HepG2 (cell line): ENCODE measurements at regions not wholly inside any gene's neighbourhood (a gene's known extent, or its start where the extent isn't known, plus 50 kb on each side); places are given as distances from the start of the nearest gene placed in this dataset.

Experiments
- ATAC-seq: fragments of 200-7000 bp; cut with Tn5 transposase; 3 replicates; pipeline ENCODE4 v1.9.1; 2020; ENCODE audit warnings: mild to moderate bottlenecking, moderate library complexity
- BruUV-seq: library from RNA; stranded (reverse); fragments of 400-500 nt; replicated peaks from 2 replicates; lab custom pipeline; 2021; lab: Mats Ljungman, UMichigan
- CTCF ChIA-PET: fragments of 300-600 bp; formaldehyde crosslinking; extraction: SDS; loops from one replicate; lab custom pipeline; 2021; ENCODE audit warnings: low total read pairs, inconsistent platforms, low intra/inter-chr PET ratio; lab: Yijun Ruan, JAX
- POLR2A ChIA-PET: fragments of 350-600 bp; sonication (Branson Sonifier 250); formaldehyde crosslinking; loops from one replicate; lab custom pipeline; 2020; ENCODE audit warnings: antibody characterized with exemption, inconsistent platforms; lab: Yijun Ruan, JAX
- DNase-seq: peaks from one replicate; pipeline ENCODE4 v3.0.0-alpha.2; 2015; ENCODE audit warnings: low spot score
- FAIRE-seq: peaks from 3 replicates; lab custom pipeline; 2011; peaks lifted over from hg19 to GRCh38; lab: Jason Lieb, UNC
- H2AFZ ChIP-seq: one replicate; pipeline ENCODE4 v1.6.1; 2011; ENCODE audit warnings: low read length, inconsistent platforms
- H3K27ac ChIP-seq: fragments of 300-600 bp; 3 replicates; pipeline ENCODE4 v1.8.0; 2011; ENCODE audit warnings: mixed run types, mild to moderate bottlenecking, mixed read lengths, low read length, inconsistent platforms; ENCODE audit not compliant: insufficient read depth; ENCODE audit errors: extremely low read length
- H3K27me3 ChIP-seq, 2 experiments: fragments of 200-600 bp in 1 of 2; 2 replicates in 1 of 2; 3 replicates in 1 of 2; pipeline versions ENCODE4 v1.6.0 to v1.8.0; 2011; ENCODE audit warnings: low read length in 2 of 2, mild to moderate bottlenecking in 2 of 2, moderate library complexity in 2 of 2, inconsistent platforms in 1 of 2; ENCODE audit not compliant: insufficient read depth in 2 of 2, control insufficient read depth in 1 of 2
- H3K36me3 ChIP-seq, 2 experiments: fragments of 200-600 bp in 1 of 2; replicated peaks in 1 of 2; 2 replicates in 1 of 2; 3 replicates in 1 of 2; pipeline versions ENCODE4 v1.5.1 to v1.8.0; 2011; ENCODE audit warnings: low read length in 2 of 2, inconsistent platforms in 1 of 2; ENCODE audit not compliant: insufficient read depth in 2 of 2, control insufficient read depth in 1 of 2
- H3K4me1 ChIP-seq: 2 replicates; pipeline ENCODE4 v1.5.1; 2012; ENCODE audit warnings: low read length, inconsistent platforms; ENCODE audit not compliant: insufficient read depth
- H3K4me2 ChIP-seq: 2 replicates; pipeline ENCODE4 v1.6.0; 2011; ENCODE audit warnings: low read depth, low read length, inconsistent platforms
- H3K4me3 ChIP-seq, 3 experiments: fragments of 200-600 bp in 1 of 3; sonication (generic), shearing (Covaris generic) in 1 of 3; replicated peaks in 1 of 3; 2 replicates each; pipeline ENCODE4 v1.5.1; 2011 to 2016; ENCODE audit warnings: low read length in 3 of 3, inconsistent platforms in 2 of 3, low read depth in 2 of 3, mild to moderate bottlenecking in 2 of 3, control low read depth in 1 of 3, mixed read lengths in 1 of 3; ENCODE audit not compliant: insufficient read depth in 1 of 3
- H3K79me2 ChIP-seq: one replicate; pipeline ENCODE4 v1.6.1; 2011; ENCODE audit warnings: low read length, inconsistent platforms; ENCODE audit not compliant: insufficient read depth
- H3K9ac ChIP-seq: 2 replicates; pipeline ENCODE4 v1.6.0; 2011; ENCODE audit warnings: mild to moderate bottlenecking, low read depth, low read length, inconsistent platforms; ENCODE audit not compliant: insufficient read depth
- H3K9me3 ChIP-seq: 2 replicates; pipeline ENCODE4 v1.5.1; 2012; ENCODE audit warnings: mild to moderate bottlenecking, low read length
- H4K20me1 ChIP-seq: 2 replicates; pipeline ENCODE4 v1.6.0; 2011; ENCODE audit warnings: inconsistent platforms, mild to moderate bottlenecking, low read length, moderate library complexity; ENCODE audit not compliant: insufficient read depth
- GTF2F1 ChIP-seq: fragments of 150-350 bp; IDR thresholded peaks from 2 replicates; pipeline ENCODE4 v1.6.1; 2014; ENCODE audit warnings: low read length
- MEIS2 ChIP-seq: sonication (generic); formaldehyde crosslinking; IDR thresholded peaks from 2 replicates; pipeline ENCODE4 v1.9.0; 2021; ENCODE audit warnings: mild to moderate bottlenecking, missing genetic modification reagents
- RXRB ChIP-seq: IDR thresholded peaks from 2 replicates; pipeline ENCODE4 v1.6.1; 2016; ENCODE audit warnings: borderline replicate concordance, missing genetic modification reagents, missing compliant biosample characterization
- SOX13 ChIP-seq, 3 experiments: fragments of 450-650 bp in 1 of 3; sonication (generic) in 1 of 3; formaldehyde crosslinking in 1 of 3; IDR thresholded peaks in 2 of 3; conservative IDR thresholded peaks in 1 of 3; 2 replicates each; pipeline versions ENCODE4 v1.5.0 to v1.6.1; 2016 to 2020; ENCODE audit warnings: antibody characterized with exemption in 1 of 3, mild to moderate bottlenecking in 1 of 3, missing compliant biosample characterization in 1 of 3, missing genetic modification reagents in 1 of 3, moderate library complexity in 1 of 3
- ZNF20 ChIP-seq: sonication (generic); formaldehyde crosslinking; IDR thresholded peaks from 2 replicates; pipeline ENCODE4 v1.4.0; 2020; ENCODE audit warnings: mild to moderate bottlenecking, moderate library complexity, missing genetic modification reagents
- in situ Hi-C: cut with HindIII; loops from 2 replicates; pipeline ENCODE4 v1.10.0; 2017; ENCODE audit warnings: low pct_unique_long_range_greater_than_20kb; ENCODE audit not compliant: extremely low pct_ligation_motif_present
- intact Hi-C: fragments of 100-400 bp; cut with micrococcal nuclease; formaldehyde crosslinking; loops from one replicate; pipeline ENCODE4 v1.10.0; 2022; ENCODE audit not compliant: unreplicated experiment
- TF ChIP-seq, protein P1 (sequence below), 2 experiments: sonication (generic) in 1 of 2; formaldehyde crosslinking in 1 of 2; IDR thresholded peaks; 2 replicates each; pipeline versions ENCODE4 v1.6.1 to v1.9.0; 2014 to 2022; ENCODE audit warnings: antibody characterized with exemption in 1 of 2, borderline replicate concordance in 1 of 2, inconsistent platforms in 1 of 2, low read depth in 1 of 2, missing genetic modification reagents in 1 of 2
- TF ChIP-seq, protein P2 (sequence below), 2 experiments: fragments of 450-650 bp in 1 of 2; sonication (generic) in 1 of 2; formaldehyde crosslinking in 1 of 2; IDR thresholded peaks; 2 replicates each; pipeline versions ENCODE4 v1.6.1 to v1.8.0; 2016 to 2022; ENCODE audit warnings: antibody characterized with exemption in 1 of 2, mild to moderate bottlenecking in 1 of 2, missing genetic modification reagents in 1 of 2
- TF ChIP-seq, protein P3 (sequence below): sonication (generic); formaldehyde crosslinking; IDR thresholded peaks from 2 replicates; pipeline ENCODE4 v1.8.0; 2022; ENCODE audit warnings: missing genetic modification reagents, low read depth, mild to moderate bottlenecking, borderline replicate concordance

DNA sequence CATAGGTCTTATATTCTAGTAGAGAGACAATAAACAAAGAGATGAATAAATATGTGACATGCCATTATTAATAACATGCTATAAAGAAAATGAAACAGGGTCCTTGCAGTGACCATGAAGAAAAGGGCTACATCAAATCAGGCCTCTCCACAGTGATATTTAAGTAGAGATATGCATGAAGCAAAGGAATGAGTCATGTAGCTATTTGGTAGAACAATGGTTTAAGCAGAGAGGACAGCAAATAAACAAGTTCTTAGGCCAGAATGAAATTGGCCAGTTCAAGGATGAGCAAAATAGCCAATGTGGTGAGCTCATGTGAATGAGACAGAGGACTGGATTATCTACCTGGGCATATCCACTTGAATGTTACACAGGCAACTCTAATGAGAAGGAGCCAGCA is 172.2 kb upstream of the FERD3L start:
- no TSS peak for BruUV-seq
- Histone ChIP-seq H3K4me1 (no peaks in the 10 kb centered on the region), H3K79me2 (no peaks in the 10 kb centered on the region), H3K27ac (no peak overlapping the region), H3K36me3 (no peaks in the 10 kb centered on the region), H4K20me1 (no peaks in the 10 kb centered on the region), H3K9me3 (peaks cover 43% of the 10 kb centered on the region), H3K4me2 (no peak overlapping the region), H3K4me3 (no peak overlapping the region), H3K27me3 (no peaks in the 10 kb centered on the region), H2AFZ (no peak overlapping the region), H3K9ac (no peak overlapping the region)
- DNase-seq: no peak
- FAIRE-seq: no peak
- in situ Hi-C loops (no loop called here), intact Hi-C loops (no loop called here)
- ChIA-PET POLR2A (no interaction called here), CTCF (no interaction called here)
- no peak for ATAC-seq
- TF ChIP-seq ZNF20: no peak
- TF ChIP-seq SOX13 (IDR thresholded peaks at IDR 0.05): no peak
- no peak for TF ChIP-seq SOX13 (CRISPR knock-in tag; conservative IDR thresholded peaks at IDR 0.05 in 1 of 2, IDR thresholded peaks at IDR 0.05 in 1 of 2)
- no peak for TF ChIP-seq RXRB (CRISPR knock-in tag)
- TF ChIP-seq, protein P1, sequence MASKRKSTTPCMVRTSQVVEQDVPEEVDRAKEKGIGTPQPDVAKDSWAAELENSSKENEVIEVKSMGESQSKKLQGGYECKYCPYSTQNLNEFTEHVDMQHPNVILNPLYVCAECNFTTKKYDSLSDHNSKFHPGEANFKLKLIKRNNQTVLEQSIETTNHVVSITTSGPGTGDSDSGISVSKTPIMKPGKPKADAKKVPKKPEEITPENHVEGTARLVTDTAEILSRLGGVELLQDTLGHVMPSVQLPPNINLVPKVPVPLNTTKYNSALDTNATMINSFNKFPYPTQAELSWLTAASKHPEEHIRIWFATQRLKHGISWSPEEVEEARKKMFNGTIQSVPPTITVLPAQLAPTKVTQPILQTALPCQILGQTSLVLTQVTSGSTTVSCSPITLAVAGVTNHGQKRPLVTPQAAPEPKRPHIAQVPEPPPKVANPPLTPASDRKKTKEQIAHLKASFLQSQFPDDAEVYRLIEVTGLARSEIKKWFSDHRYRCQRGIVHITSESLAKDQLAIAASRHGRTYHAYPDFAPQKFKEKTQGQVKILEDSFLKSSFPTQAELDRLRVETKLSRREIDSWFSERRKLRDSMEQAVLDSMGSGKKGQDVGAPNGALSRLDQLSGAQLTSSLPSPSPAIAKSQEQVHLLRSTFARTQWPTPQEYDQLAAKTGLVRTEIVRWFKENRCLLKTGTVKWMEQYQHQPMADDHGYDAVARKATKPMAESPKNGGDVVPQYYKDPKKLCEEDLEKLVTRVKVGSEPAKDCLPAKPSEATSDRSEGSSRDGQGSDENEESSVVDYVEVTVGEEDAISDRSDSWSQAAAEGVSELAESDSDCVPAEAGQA (IDR thresholded peaks at IDR 0.05; ENCODE audit: low read depth): no peak
- TF ChIP-seq, protein P1 (CRISPR knock-in tag; IDR thresholded peaks at IDR 0.05; ENCODE audit: borderline replicate concordance): no peak
- TF ChIP-seq, protein P2, sequence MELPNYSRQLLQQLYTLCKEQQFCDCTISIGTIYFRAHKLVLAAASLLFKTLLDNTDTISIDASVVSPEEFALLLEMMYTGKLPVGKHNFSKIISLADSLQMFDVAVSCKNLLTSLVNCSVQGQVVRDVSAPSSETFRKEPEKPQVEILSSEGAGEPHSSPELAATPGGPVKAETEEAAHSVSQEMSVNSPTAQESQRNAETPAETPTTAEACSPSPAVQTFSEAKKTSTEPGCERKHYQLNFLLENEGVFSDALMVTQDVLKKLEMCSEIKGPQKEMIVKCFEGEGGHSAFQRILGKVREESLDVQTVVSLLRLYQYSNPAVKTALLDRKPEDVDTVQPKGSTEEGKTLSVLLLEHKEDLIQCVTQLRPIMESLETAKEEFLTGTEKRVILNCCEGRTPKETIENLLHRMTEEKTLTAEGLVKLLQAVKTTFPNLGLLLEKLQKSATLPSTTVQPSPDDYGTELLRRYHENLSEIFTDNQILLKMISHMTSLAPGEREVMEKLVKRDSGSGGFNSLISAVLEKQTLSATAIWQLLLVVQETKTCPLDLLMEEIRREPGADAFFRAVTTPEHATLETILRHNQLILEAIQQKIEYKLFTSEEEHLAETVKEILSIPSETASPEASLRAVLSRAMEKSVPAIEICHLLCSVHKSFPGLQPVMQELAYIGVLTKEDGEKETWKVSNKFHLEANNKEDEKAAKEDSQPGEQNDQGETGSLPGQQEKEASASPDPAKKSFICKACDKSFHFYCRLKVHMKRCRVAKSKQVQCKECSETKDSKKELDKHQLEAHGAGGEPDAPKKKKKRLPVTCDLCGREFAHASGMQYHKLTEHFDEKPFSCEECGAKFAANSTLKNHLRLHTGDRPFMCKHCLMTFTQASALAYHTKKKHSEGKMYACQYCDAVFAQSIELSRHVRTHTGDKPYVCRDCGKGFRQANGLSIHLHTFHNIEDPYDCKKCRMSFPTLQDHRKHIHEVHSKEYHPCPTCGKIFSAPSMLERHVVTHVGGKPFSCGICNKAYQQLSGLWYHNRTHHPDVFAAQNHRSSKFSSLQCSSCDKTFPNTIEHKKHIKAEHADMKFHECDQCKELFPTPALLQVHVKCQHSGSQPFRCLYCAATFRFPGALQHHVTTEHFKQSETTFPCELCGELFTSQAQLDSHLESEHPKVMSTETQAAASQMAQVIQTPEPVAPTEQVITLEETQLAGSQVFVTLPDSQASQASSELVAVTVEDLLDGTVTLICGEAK (IDR thresholded peaks at IDR 0.05): no peak
- TF ChIP-seq, protein P2 (CRISPR knock-in tag; IDR thresholded peaks at IDR 0.05): no peak
- no peak for TF ChIP-seq MEIS2
- no peak for TF ChIP-seq GTF2F1
- TF ChIP-seq, protein P3, sequence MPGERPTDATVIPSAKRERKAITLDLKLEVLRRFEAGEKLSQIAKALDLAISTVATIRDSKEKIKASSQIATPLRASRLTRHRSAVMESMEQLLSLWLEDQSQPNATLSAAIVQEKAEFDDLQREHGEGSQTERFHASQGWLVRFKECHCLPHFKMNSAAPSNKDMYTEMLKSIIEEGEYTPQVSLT: no peak
